ENCODE measurements at regions not wholly inside any gene's neighbourhood (a gene's known extent, or its start where the extent isn't known, plus 50 kb on each side); places are given as distances from the start of the nearest gene placed in this dataset.

GRCh38 chrX:39104745-39105144 is 303.5 kb downstream of the MID1IP1 start:
- no peaks in the 10 kb centered on the region for H3K79me2 ChIP-seq (ENCODE audit: low read length)
- H3K4me2 ChIP-seq (ENCODE audit: low read length) = no peak overlapping the region
- TF ChIP-seq EZH2phosphoT487 (IDR thresholded peaks at IDR 0.05; ENCODE audit: low read depth) (no peak), CTCF (IDR thresholded peaks at IDR 0.05; ENCODE audit: low read depth, low read length) (no peak)
- H3K4me1 ChIP-seq (ENCODE audit: low read length) = no peaks in the 10 kb centered on the region
- no peaks in the 10 kb centered on the region for H3K9me3 ChIP-seq (ENCODE audit: insufficient read depth, low read length)
- no peaks in the 10 kb centered on the region; the same call in 1 of the 2 replicates for H3K27me3 ChIP-seq (ENCODE audit: low read depth, low read length)
- H4K20me1 ChIP-seq (ENCODE audit: insufficient read depth, low read length) = no peaks in the 10 kb centered on the region
- no peak overlapping the region for H3K4me3 ChIP-seq (ENCODE audit: low read length)
- no peak overlapping the region for H3K27ac ChIP-seq (ENCODE audit: low read length)
- H3K36me3 ChIP-seq (replicated peaks; ENCODE audit: low read depth, low read length) = no peaks in the 10 kb centered on the region
- H3K9ac ChIP-seq (ENCODE audit: low read length) = no peak overlapping the region
- no peak overlapping the region for H2AFZ ChIP-seq (ENCODE audit: low read depth, low read length)

- TF ChIP-seq CTCF (IDR thresholded peaks at IDR 0.05; ENCODE audit: low read depth, low read length) (no peak), EZH2phosphoT487 (IDR thresholded peaks at IDR 0.05; ENCODE audit: low read depth) (no peak)
- Histone ChIP-seq H3K9ac (ENCODE audit: low read length) (no peak overlapping the region), H2AFZ (ENCODE audit: low read depth, low read length) (no peak overlapping the region), H3K79me2 (ENCODE audit: low read length) (no peaks in the 10 kb centered on the region), H3K9me3 (ENCODE audit: insufficient read depth, low read length) (no peaks in the 10 kb centered on the region), H3K4me1 (ENCODE audit: low read length) (no peaks in the 10 kb centered on the region), H3K4me2 (ENCODE audit: low read length) (no peak overlapping the region), H3K4me3 (ENCODE audit: low read length) (no peak overlapping the region), H4K20me1 (ENCODE audit: insufficient read depth, low read length) (no peaks in the 10 kb centered on the region), H3K27me3 (ENCODE audit: low read depth, low read length) (no peaks in the 10 kb centered on the region; the same call in 1 of the 2 replicates), H3K27ac (ENCODE audit: low read length) (no peak overlapping the region), H3K36me3 (replicated peaks; ENCODE audit: low read depth, low read length) (no peaks in the 10 kb centered on the region)
These were observed 310.9 kb downstream of the MID1IP1 start for GRCh38 chrX:39112143-39112542.

- H3K27ac ChIP-seq (ENCODE audit: low read length) = no peak overlapping the region
- no peaks in the 10 kb centered on the region for H3K9me3 ChIP-seq (ENCODE audit: insufficient read depth, low read length)
- no peak for TF ChIP-seq EZH2phosphoT487 (IDR thresholded peaks at IDR 0.05; ENCODE audit: low read depth)
- no peak for TF ChIP-seq CTCF (IDR thresholded peaks at IDR 0.05; ENCODE audit: low read depth, low read length)
- no peak overlapping the region for H2AFZ ChIP-seq (ENCODE audit: low read depth, low read length)
- H3K79me2 ChIP-seq (ENCODE audit: low read length) = no peaks in the 10 kb centered on the region
- no peaks in the 10 kb centered on the region; the same call in 1 of the 2 replicates for H3K27me3 ChIP-seq (ENCODE audit: low read depth, low read length)
- no peaks in the 10 kb centered on the region for H3K4me1 ChIP-seq (ENCODE audit: low read length)
- no peaks in the 10 kb centered on the region for H4K20me1 ChIP-seq (ENCODE audit: insufficient read depth, low read length)
- no peak overlapping the region for H3K4me2 ChIP-seq (ENCODE audit: low read length)
- no peaks in the 10 kb centered on the region for H3K36me3 ChIP-seq (replicated peaks; ENCODE audit: low read depth, low read length)
- no peak overlapping the region for H3K9ac ChIP-seq (ENCODE audit: low read length)
- H3K4me3 ChIP-seq (ENCODE audit: low read length) = no peak overlapping the region
These were observed 313.9 kb downstream of the MID1IP1 start for GRCh38 chrX:39115166-39115565.

GRCh38 chrX:39117101-39117500 is 315.8 kb downstream of the MID1IP1 start:
- Histone ChIP-seq H4K20me1 (ENCODE audit: insufficient read depth, low read length) (no peaks in the 10 kb centered on the region), H3K79me2 (ENCODE audit: low read length) (no peaks in the 10 kb centered on the region), H3K9ac (ENCODE audit: low read length) (no peak overlapping the region), H3K4me2 (ENCODE audit: low read length) (no peak overlapping the region), H3K36me3 (replicated peaks; ENCODE audit: low read depth, low read length) (no peaks in the 10 kb centered on the region), H3K4me1 (ENCODE audit: low read length) (no peaks in the 10 kb centered on the region), H3K4me3 (ENCODE audit: low read length) (no peak overlapping the region), H3K27me3 (ENCODE audit: low read depth, low read length) (no peaks in the 10 kb centered on the region; the same call in 1 of the 2 replicates), H2AFZ (ENCODE audit: low read depth, low read length) (no peak overlapping the region), H3K27ac (ENCODE audit: low read length) (no peak overlapping the region), H3K9me3 (ENCODE audit: insufficient read depth, low read length) (no peaks in the 10 kb centered on the region)
- TF ChIP-seq CTCF (IDR thresholded peaks at IDR 0.05; ENCODE audit: low read depth, low read length) (no peak), EZH2phosphoT487 (IDR thresholded peaks at IDR 0.05; ENCODE audit: low read depth) (no peak)

Data from OCI-LY3 (cell line).